ENCODE measurements at regions not wholly inside any gene's neighbourhood (a gene's known extent, or its start where the extent isn't known, plus 50 kb on each side); places are given as distances from the start of the nearest gene placed in this dataset.

- TF ChIP-seq SPI1 (IDR thresholded peaks at IDR 0.05; ENCODE audit: low read depth, low read length): no peak
- no peak for TF ChIP-seq POLR2AphosphoS5 (IDR thresholded peaks at IDR 0.05; ENCODE audit: low read depth, low read length)
- TF ChIP-seq TAF1 (IDR thresholded peaks at IDR 0.05; ENCODE audit: low read depth, low read length): no peak
- no peak for TF ChIP-seq POLR2A (IDR thresholded peaks at IDR 0.05; ENCODE audit: low read depth, low read length)
- TF ChIP-seq PAX5 (IDR thresholded peaks at IDR 0.05; ENCODE audit: insufficient read depth, low read length, severe bottlenecking): no peak
- TF ChIP-seq POU2F2 (IDR thresholded peaks at IDR 0.05; ENCODE audit: low read depth, low read length): no peak
Measured at GRCh38 chr1:226497276-226497833, 51.2 kb upstream of the STUM start.

Data from GM12891 (cell line).